Lower lobe of right lung (tissue), 2 donors: ENCODE measurements at regions not wholly inside any gene's neighbourhood (a gene's known extent, or its start where the extent isn't known, plus 50 kb on each side); places are given as distances from the start of the nearest gene placed in this dataset.

Experiments used
- ATAC-seq, 2 donors: fragments of 200-7000 bp; cut with Tn5 transposase; one replicate each; pipeline ENCODE4 v1.9.1; 2020 to 2022; ENCODE audit warnings: mild to moderate bottlenecking in 2 of 2, moderate library complexity in 2 of 2
- DNase-seq: peaks from one replicate; pipeline ENCODE4 v3.0.0-alpha.2; 2020
- H3K27ac ChIP-seq: fragments of 200-600 bp; one replicate; pipeline ENCODE4 v1.8.0; 2022
- H3K27me3 ChIP-seq: fragments of 200-600 bp; one replicate; pipeline ENCODE4 v1.8.0; 2022; ENCODE audit warnings: low read depth
- H3K36me3 ChIP-seq: fragments of 200-600 bp; one replicate; pipeline ENCODE4 v1.8.0; 2022; ENCODE audit warnings: mild to moderate bottlenecking
- H3K4me1 ChIP-seq: fragments of 200-600 bp; one replicate; pipeline ENCODE4 v1.8.0; 2022
- H3K4me3 ChIP-seq: fragments of 200-600 bp; one replicate; pipeline ENCODE4 v1.8.0; 2022; ENCODE audit warnings: mild to moderate bottlenecking
- H3K9me3 ChIP-seq: fragments of 200-600 bp; one replicate; pipeline ENCODE4 v1.8.0; 2022
- CTCF ChIP-seq: fragments of 200-600 bp; IDR thresholded peaks from one replicate; pipeline ENCODE4 v1.8.0; 2022; ENCODE audit warnings: antibody characterized with exemption, mild to moderate bottlenecking
- intact Hi-C: fragments of 100-400 bp; cut with DNase I; formaldehyde crosslinking; loops from one replicate; pipeline ENCODE4 v1.11.0; 2022
- donor health status: DM: no; HTN: yes; CAD: no; lungs with severe emphysema.

GRCh38 chr5:121550989-121551388, 300.7 kb upstream of the FTMT start:
- Histone ChIP-seq H3K4me1 (no peaks in the 10 kb centered on the region), H3K4me3 (no peak overlapping the region), H3K36me3 (no peaks in the 10 kb centered on the region), H3K9me3 (no peaks in the 10 kb centered on the region), H3K27ac (no peak overlapping the region), H3K27me3 (no peaks in the 10 kb centered on the region)
- no peak for ATAC-seq
- DNase-seq = no peak
- intact Hi-C loops = no loop called here
- no peak for TF ChIP-seq CTCF

- no peak for ATAC-seq
- H3K27ac ChIP-seq = no peak overlapping the region
- no peaks in the 10 kb centered on the region for H3K36me3 ChIP-seq
- intact Hi-C loops = no loop called here
- TF ChIP-seq CTCF = no peak
- DNase-seq = no peak
- H3K9me3 ChIP-seq = no peaks in the 10 kb centered on the region
- H3K4me3 ChIP-seq = no peak overlapping the region
- H3K4me1 ChIP-seq = no peaks in the 10 kb centered on the region
- H3K27me3 ChIP-seq = no peaks in the 10 kb centered on the region
Observed at GRCh38 chr5:121559832-121560231, 291.9 kb upstream of the FTMT start.

GRCh38 chr5:121572061-121572460, 279.6 kb upstream of the FTMT start:
- no peak for TF ChIP-seq CTCF
- no peaks in the 10 kb centered on the region for H3K27me3 ChIP-seq
- DNase-seq = no peak
- H3K27ac ChIP-seq = no peak overlapping the region
- no peaks in the 10 kb centered on the region for H3K9me3 ChIP-seq
- no peak overlapping the region for H3K4me3 ChIP-seq
- no peaks in the 10 kb centered on the region for H3K36me3 ChIP-seq
- intact Hi-C loops = no loop called here
- H3K4me1 ChIP-seq = no peaks in the 10 kb centered on the region
- no peak for ATAC-seq

GRCh38 chr5:121573721-121574382, 277.8 kb upstream of the FTMT start:
- H3K9me3 ChIP-seq = no peaks in the 10 kb centered on the region
- H3K4me3 ChIP-seq = no peak overlapping the region
- H3K36me3 ChIP-seq = no peaks in the 10 kb centered on the region
- intact Hi-C loops = no loop called here
- H3K27me3 ChIP-seq = no peaks in the 10 kb centered on the region
- DNase-seq (no peak), ATAC-seq (no peak)
- no peaks in the 10 kb centered on the region for H3K4me1 ChIP-seq
- no peak for TF ChIP-seq CTCF
- H3K27ac ChIP-seq = no peak overlapping the region

GRCh38 chr5:121581588-121581987, 270.1 kb upstream of the FTMT start:
- no peak for DNase-seq
- Histone ChIP-seq H3K4me1 (no peaks in the 10 kb centered on the region), H3K9me3 (no peaks in the 10 kb centered on the region), H3K27ac (no peak overlapping the region), H3K4me3 (no peak overlapping the region), H3K36me3 (no peaks in the 10 kb centered on the region), H3K27me3 (no peaks in the 10 kb centered on the region)
- intact Hi-C loops = no loop called here
- ATAC-seq = no peak
- no peak for TF ChIP-seq CTCF

- no peaks in the 10 kb centered on the region for H3K4me1 ChIP-seq
- H3K27me3 ChIP-seq = no peaks in the 10 kb centered on the region
- H3K9me3 ChIP-seq = peaks cover 9% of the 10 kb centered on the region
- TF ChIP-seq CTCF = no peak
- no peak overlapping the region for H3K27ac ChIP-seq
- DNase-seq (no peak), ATAC-seq (no peak)
- intact Hi-C loops = no loop called here
- no peak overlapping the region for H3K4me3 ChIP-seq
- no peaks in the 10 kb centered on the region for H3K36me3 ChIP-seq
Observed at GRCh38 chr5:121596882-121597281, 254.8 kb upstream of the FTMT start.
